ENCODE measurements at regions not wholly inside any gene's neighbourhood (a gene's known extent, or its start where the extent isn't known, plus 50 kb on each side); places are given as distances from the start of the nearest gene placed in this dataset.

DNA sequence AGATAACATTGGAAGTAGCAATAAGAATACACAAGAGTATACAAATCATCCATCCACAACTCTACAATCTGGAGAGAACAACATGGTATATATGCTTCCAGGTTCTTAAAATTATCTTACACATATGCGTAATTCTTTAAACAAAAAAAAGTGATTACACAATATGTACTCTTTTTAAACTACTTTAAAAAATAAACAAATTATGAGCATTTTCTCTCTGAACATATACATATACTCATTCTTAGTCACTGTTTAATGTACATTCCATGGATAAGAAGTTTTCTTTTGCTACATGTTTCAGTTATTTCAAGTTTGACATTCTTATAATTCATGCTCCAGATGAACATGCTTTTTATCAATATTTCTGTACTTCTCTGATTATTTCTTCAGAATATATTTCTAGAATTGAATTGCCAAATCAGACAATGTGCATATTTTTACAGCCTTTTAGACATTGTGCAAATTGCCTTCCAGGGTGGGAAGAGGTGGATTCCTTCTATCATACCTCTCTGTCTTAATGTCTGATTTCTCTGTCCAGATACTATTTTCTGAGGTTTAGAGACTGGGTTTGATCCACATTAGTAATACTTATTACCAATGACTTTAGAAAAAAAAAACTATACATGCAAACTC is 551.6 kb downstream of the METTL15 start:
- intact Hi-C loops (cut with DNase I) = no loop called here
- Histone ChIP-seq H3K27me3 (ENCODE audit: control insufficient read depth, insufficient read depth, low read length) (no peaks in the 10 kb centered on the region), H3K4me3 (ENCODE audit: low read length in 3 of 3) (no peak overlapping the region), H3K36me3 (ENCODE audit: control insufficient read depth in 2 of 3, insufficient read depth in 3 of 3, low read length in 3 of 3) (no peaks in the 10 kb centered on the region), H3K9me3 (ENCODE audit: control insufficient read depth in 2 of 3, insufficient read depth in 1 of 3, low read length in 3 of 3) (no peaks in the 10 kb centered on the region), H3K4me1 (ENCODE audit: control insufficient read depth in 2 of 3, insufficient read depth in 2 of 3, low read depth in 1 of 3, low read length in 3 of 3) (no peaks in the 10 kb centered on the region), H3K27ac (ENCODE audit: low read depth in 2 of 2, low read length in 2 of 2) (no peak overlapping the region), H3K9ac (ENCODE audit: low read length in 3 of 3) (no peak overlapping the region)
- no peak for FAIRE-seq
- TF ChIP-seq, protein P1, sequence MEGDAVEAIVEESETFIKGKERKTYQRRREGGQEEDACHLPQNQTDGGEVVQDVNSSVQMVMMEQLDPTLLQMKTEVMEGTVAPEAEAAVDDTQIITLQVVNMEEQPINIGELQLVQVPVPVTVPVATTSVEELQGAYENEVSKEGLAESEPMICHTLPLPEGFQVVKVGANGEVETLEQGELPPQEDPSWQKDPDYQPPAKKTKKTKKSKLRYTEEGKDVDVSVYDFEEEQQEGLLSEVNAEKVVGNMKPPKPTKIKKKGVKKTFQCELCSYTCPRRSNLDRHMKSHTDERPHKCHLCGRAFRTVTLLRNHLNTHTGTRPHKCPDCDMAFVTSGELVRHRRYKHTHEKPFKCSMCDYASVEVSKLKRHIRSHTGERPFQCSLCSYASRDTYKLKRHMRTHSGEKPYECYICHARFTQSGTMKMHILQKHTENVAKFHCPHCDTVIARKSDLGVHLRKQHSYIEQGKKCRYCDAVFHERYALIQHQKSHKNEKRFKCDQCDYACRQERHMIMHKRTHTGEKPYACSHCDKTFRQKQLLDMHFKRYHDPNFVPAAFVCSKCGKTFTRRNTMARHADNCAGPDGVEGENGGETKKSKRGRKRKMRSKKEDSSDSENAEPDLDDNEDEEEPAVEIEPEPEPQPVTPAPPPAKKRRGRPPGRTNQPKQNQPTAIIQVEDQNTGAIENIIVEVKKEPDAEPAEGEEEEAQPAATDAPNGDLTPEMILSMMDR (IDR thresholded peaks at IDR 0.05; ENCODE audit: borderline replicate concordance, extremely low read depth, insufficient read depth) = no peak
- DNase-seq = no peak

DNA sequence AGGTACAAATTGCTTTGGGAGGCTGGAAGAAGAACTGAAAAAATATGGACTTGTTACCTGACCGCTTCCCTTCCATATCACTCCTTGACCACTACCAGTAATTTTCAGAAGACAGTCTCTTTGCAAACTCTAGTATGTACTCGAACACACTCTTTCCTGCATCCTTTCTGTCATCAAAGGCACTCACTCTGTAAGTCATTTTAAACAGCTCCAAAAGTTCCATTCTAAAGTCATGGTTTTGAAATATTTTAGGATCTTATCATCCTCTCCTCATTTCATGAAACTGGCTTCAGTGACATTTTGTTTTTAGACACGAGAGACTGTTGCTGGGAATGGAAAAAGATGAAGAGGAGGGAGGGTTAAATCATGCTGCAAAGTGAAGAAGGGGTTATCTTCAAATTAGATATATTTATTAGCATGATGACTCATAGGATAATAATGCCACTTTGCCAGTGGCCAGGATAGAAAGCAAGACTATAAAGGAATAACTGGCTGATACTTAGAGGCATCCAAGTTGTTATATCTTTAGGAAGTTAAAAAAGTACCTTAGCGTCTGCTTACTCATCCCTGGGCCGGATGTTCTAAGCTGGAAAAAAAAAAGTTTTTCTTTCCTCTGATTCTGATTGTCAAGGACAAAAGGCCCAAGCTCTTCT is 549.3 kb downstream of the METTL15 start:
- FAIRE-seq = no peak
- no peak for DNase-seq
- no peak overlapping the region for H3K9ac ChIP-seq (ENCODE audit: low read length in 3 of 3)
- H3K36me3 ChIP-seq (ENCODE audit: control insufficient read depth in 2 of 3, insufficient read depth in 3 of 3, low read length in 3 of 3) = no peaks in the 10 kb centered on the region
- TF ChIP-seq, protein P1 (IDR thresholded peaks at IDR 0.05; ENCODE audit: borderline replicate concordance, extremely low read depth, insufficient read depth) = no peak
- no peaks in the 10 kb centered on the region for H3K9me3 ChIP-seq (ENCODE audit: control insufficient read depth in 2 of 3, insufficient read depth in 1 of 3, low read length in 3 of 3)
- H3K4me3 ChIP-seq (ENCODE audit: low read length in 3 of 3) = no peak overlapping the region
- no peak overlapping the region for H3K27ac ChIP-seq (ENCODE audit: low read depth in 2 of 2, low read length in 2 of 2)
- H3K4me1 ChIP-seq (ENCODE audit: control insufficient read depth in 2 of 3, insufficient read depth in 2 of 3, low read depth in 1 of 3, low read length in 3 of 3) = no peaks in the 10 kb centered on the region
- intact Hi-C loops (cut with DNase I) = no loop called here
- no peaks in the 10 kb centered on the region for H3K27me3 ChIP-seq (ENCODE audit: control insufficient read depth, insufficient read depth, low read length)

DNA sequence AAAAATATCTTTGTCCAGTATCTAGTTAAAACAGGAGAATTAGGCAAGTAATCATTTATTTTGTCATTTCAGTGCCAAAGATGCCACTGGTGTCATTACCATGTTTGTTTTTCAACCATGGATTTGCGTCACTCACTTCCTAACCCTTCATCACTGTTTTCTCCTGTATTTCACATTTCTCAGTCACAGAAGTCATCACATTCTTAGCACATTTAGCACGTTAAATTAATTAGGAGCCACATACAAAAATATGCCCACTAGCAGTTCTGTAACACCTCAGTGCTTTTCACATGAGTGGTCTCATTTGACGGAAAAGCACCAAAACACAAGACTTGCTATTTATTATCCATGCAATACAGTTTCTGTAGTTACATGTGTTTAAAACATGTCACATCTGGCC is 546.0 kb downstream of the METTL15 start:
- TF ChIP-seq, protein P1 (IDR thresholded peaks at IDR 0.05; ENCODE audit: borderline replicate concordance, extremely low read depth, insufficient read depth) = no peak

More for the DNA sequence above, 546.0 kb downstream of the METTL15 start:
- H3K9ac ChIP-seq (ENCODE audit: low read length in 3 of 3) = no peak overlapping the region
- H3K4me3 ChIP-seq (ENCODE audit: low read length in 3 of 3) = no peak overlapping the region
- intact Hi-C loops (cut with DNase I) = no loop called here
- no peak for DNase-seq
- no peaks in the 10 kb centered on the region for H3K9me3 ChIP-seq (ENCODE audit: control insufficient read depth in 2 of 3, insufficient read depth in 1 of 3, low read length in 3 of 3)
- H3K4me1 ChIP-seq (ENCODE audit: control insufficient read depth in 2 of 3, insufficient read depth in 2 of 3, low read depth in 1 of 3, low read length in 3 of 3) = no peaks in the 10 kb centered on the region
- no peaks in the 10 kb centered on the region for H3K36me3 ChIP-seq (ENCODE audit: control insufficient read depth in 2 of 3, insufficient read depth in 3 of 3, low read length in 3 of 3)
- no peak overlapping the region for H3K27ac ChIP-seq (ENCODE audit: low read depth in 2 of 2, low read length in 2 of 2)
- H3K27me3 ChIP-seq (ENCODE audit: control insufficient read depth, insufficient read depth, low read length) = no peaks in the 10 kb centered on the region
- FAIRE-seq = no peak

All from kidney (tissue), 13 donors.